ENCODE measurements at regions not wholly inside any gene's neighbourhood (a gene's known extent, or its start where the extent isn't known, plus 50 kb on each side); places are given as distances from the start of the nearest gene placed in this dataset.

DNA sequence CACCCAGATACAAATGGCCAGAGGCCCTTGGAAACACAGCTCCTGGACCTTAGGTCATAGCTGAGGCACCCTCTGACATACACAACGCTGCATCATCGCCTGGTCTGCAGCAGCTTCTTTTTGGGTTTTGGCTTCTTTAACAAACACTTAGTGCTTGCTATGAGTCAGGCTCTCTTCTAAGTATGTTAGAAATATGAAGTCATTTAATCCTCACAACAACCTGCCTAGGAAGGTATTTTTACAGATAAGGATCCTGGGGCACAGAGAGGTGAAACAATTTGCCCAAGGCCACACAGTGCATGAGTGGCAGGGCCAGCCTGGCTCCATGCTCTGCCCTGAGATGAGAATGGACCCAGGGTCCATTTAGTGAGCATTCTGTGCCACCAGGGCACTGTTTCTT is 96.6 kb downstream of the TMEM17 start:
- DNase-seq (ENCODE audit: low read depth, low spot score) (no peak), ATAC-seq (no peak)
- POLR2A ChIA-PET: no interaction called here
- Histone ChIP-seq H3K79me2 (ENCODE audit: insufficient read depth, low read length) (no peaks in the 10 kb centered on the region), H3K4me1 (ENCODE audit: control insufficient read depth in 1 of 2, insufficient read depth in 2 of 2, low read length in 2 of 2) (peaks cover 15 to 25% of the 10 kb centered on the region in 2 experiments), H3K9ac (ENCODE audit: low read length) (no peak overlapping the region), H3K27me3 (ENCODE audit: insufficient read depth, low read length) (no peaks in the 10 kb centered on the region), H3K27ac (ENCODE audit: low read depth, low read length) (no peak overlapping the region), H4K20me1 (ENCODE audit: insufficient read depth) (no peaks in the 10 kb centered on the region), H3K9me2 (ENCODE audit: insufficient read depth) (no peaks in the 10 kb centered on the region), H3K4me3 (replicated peaks in 1 of 2; ENCODE audit: low read depth in 1 of 2, low read length in 2 of 2) (no peak overlapping the region), H2AFZ (ENCODE audit: low read depth, low read length, poor library complexity, severe bottlenecking) (no peak overlapping the region), H3K36me3 (ENCODE audit: control insufficient read depth in 1 of 2, insufficient read depth in 2 of 2, low read length in 2 of 2) (no peaks in the 10 kb centered on the region), H3K9me3 (ENCODE audit: control insufficient read depth in 1 of 2, insufficient read depth in 1 of 2, low read depth in 1 of 2, low read length in 2 of 2) (no peaks in the 10 kb centered on the region), H3K4me2 (ENCODE audit: low read length) (no peak overlapping the region)
- intact Hi-C loops (cut with micrococcal nuclease): no loop called here
- TF ChIP-seq CEBPB (IDR thresholded peaks at IDR 0.05; ENCODE audit: low read depth): no peak
- TF ChIP-seq TCF7L2 (IDR thresholded peaks at IDR 0.05; ENCODE audit: borderline replicate concordance, extremely low read depth, insufficient read depth, insufficient read length): no peak
- no peak for TF ChIP-seq SIN3A (IDR thresholded peaks at IDR 0.05; ENCODE audit: low read depth)
- TF ChIP-seq CBX3 (IDR thresholded peaks at IDR 0.05; ENCODE audit: low read depth): no peak
- TF ChIP-seq POLR2AphosphoS5 (IDR thresholded peaks at IDR 0.05; ENCODE audit: low read depth, low read length): no peak
- no peak for TF ChIP-seq ELF1 (IDR thresholded peaks at IDR 0.05; ENCODE audit: borderline replicate concordance, low read depth)
- no peak for TF ChIP-seq RAD21 (IDR thresholded peaks at IDR 0.05; ENCODE audit: low read depth)
- no peak for TF ChIP-seq EZH2phosphoT487 (IDR thresholded peaks at IDR 0.05; ENCODE audit: borderline replicate concordance)
- TF ChIP-seq, protein P1, sequence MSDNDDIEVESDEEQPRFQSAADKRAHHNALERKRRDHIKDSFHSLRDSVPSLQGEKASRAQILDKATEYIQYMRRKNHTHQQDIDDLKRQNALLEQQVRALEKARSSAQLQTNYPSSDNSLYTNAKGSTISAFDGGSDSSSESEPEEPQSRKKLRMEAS (IDR thresholded peaks at IDR 0.05): no peak
- TF ChIP-seq ZBTB33 (IDR thresholded peaks at IDR 0.05; ENCODE audit: extremely low read depth, insufficient replicate concordance, low read length): no peak
- no peak for TF ChIP-seq EZH2 (IDR thresholded peaks at IDR 0.05)
- TF ChIP-seq SRF (IDR thresholded peaks at IDR 0.05; ENCODE audit: low read depth): no peak
- TF ChIP-seq POLR2A (IDR thresholded peaks at IDR 0.05; ENCODE audit: borderline replicate concordance, extremely low read depth, insufficient read depth, insufficient read length): no peak
- TF ChIP-seq ZNF274 (IDR thresholded peaks at IDR 0.05; ENCODE audit: low read depth, low read length): no peak
- TF ChIP-seq YY1 (IDR thresholded peaks at IDR 0.05; ENCODE audit: extremely low read depth, insufficient replicate concordance, low read depth, low read length): no peak
- no peak for TF ChIP-seq JUND (IDR thresholded peaks at IDR 0.05)
- no peak for TF ChIP-seq ZFX (IDR thresholded peaks at IDR 0.05)
- no peak for TF ChIP-seq FOSL1 (IDR thresholded peaks at IDR 0.05; ENCODE audit: low read depth)
- TF ChIP-seq ATF3 (IDR thresholded peaks at IDR 0.05): no peak
- no peak for TF ChIP-seq CTCF (IDR thresholded peaks at IDR 0.05 in 2 of 3, conservative IDR thresholded peaks at IDR 0.05 in 1 of 3; ENCODE audit: borderline replicate concordance in 1 of 3, insufficient read depth in 1 of 3, low read depth in 2 of 3, low read length in 2 of 3)
- RAD21 ChIA-PET (ENCODE audit: low non-redundant PET in 1 of 2, low total read pairs in 2 of 2, uncharacterized antibody in 2 of 2, unreplicated experiment in 2 of 2): interaction anchor here in 1 of 2 experiments (1.0 kb wide), 1 partner anchor 416 kb away, joined by 3 read pairs; no protein-coding TSS in a partner anchor
- CTCF ChIA-PET: interaction anchor here (4.3 kb wide), 1 partner anchor 416 kb away, joined by 53 read pairs; no protein-coding TSS in a partner anchor
- BruUV-seq (replicated peaks): no TSS peak

Data from HCT116 (cell line).